ENCODE measurements at regions not wholly inside any gene's neighbourhood (a gene's known extent, or its start where the extent isn't known, plus 50 kb on each side); places are given as distances from the start of the nearest gene placed in this dataset.

- no peaks in the 10 kb centered on the region for H4K20me1 ChIP-seq (replicated peaks; ENCODE audit: insufficient read depth)
- TF ChIP-seq POLR2AphosphoS5 (IDR thresholded peaks at IDR 0.05; ENCODE audit: low read depth): no peak
- TF ChIP-seq ZNF462 (CRISPR knock-in tag; IDR thresholded peaks at IDR 0.05): no peak
- no peak for TF ChIP-seq STAT1 (IDR thresholded peaks at IDR 0.05; ENCODE audit: unreplicated experiment)
- TF ChIP-seq JUNB (IDR thresholded peaks at IDR 0.05; ENCODE audit: unreplicated experiment): no peak
- no peak for TF ChIP-seq REST (IDR thresholded peaks at IDR 0.05; ENCODE audit: unreplicated experiment)
- no peak overlapping the region for H2AFZ ChIP-seq
- no peaks in the 10 kb centered on the region; the same call in 1 of the 2 replicates for H3K4me1 ChIP-seq (ENCODE audit: insufficient read depth)
- no peak for ATAC-seq
- no peaks in the 10 kb centered on the region for H3K36me3 ChIP-seq (ENCODE audit: insufficient read depth)
- H3K27me3 ChIP-seq (ENCODE audit: insufficient read depth): no peaks in the 10 kb centered on the region
- peaks cover 4% of the 10 kb centered on the region; the same call in 1 of the 3 replicates for H3K4me1 Mint-ChIP-seq
- peaks cover 4% of the 10 kb centered on the region for H3K27me3 Mint-ChIP-seq (ENCODE audit: insufficient read depth, low read depth, poor library complexity)
- DNase-seq (ENCODE audit: low spot score): no peak
- H3K4me3 Mint-ChIP-seq: no peak overlapping the region
- H3K4me3 ChIP-seq: no peak overlapping the region
- no peaks in the 10 kb centered on the region for H3K9me2 ChIP-seq (ENCODE audit: insufficient read depth)
- H3K27ac Mint-ChIP-seq: no peak overlapping the region
- no peaks in the 10 kb centered on the region for H3F3A ChIP-seq (replicated peaks; ENCODE audit: low read depth)
- H3K27ac ChIP-seq (ENCODE audit: low read depth): no peak overlapping the region
- H3K9me3 Mint-ChIP-seq: no peaks in the 10 kb centered on the region; the same call in 2 of the 3 replicates
- H3K36me3 Mint-ChIP-seq (ENCODE audit: low read depth): no peaks in the 10 kb centered on the region
- no peak overlapping the region for H3K4me2 ChIP-seq
- H3K79me2 ChIP-seq (replicated peaks; ENCODE audit: insufficient read depth): no peaks in the 10 kb centered on the region
Observed at GRCh38 chr2:239731998-239732665, 293.0 kb downstream of the NDUFA10 start.
